DND-41 (cell line): ENCODE measurements at regions not wholly inside any gene's neighbourhood (a gene's known extent, or its start where the extent isn't known, plus 50 kb on each side); places are given as distances from the start of the nearest gene placed in this dataset.

Experiments used
- ATAC-seq: fragments of 200-7000 bp; cut with Tn5 transposase; 3 replicates; pipeline ENCODE4 v1.9.1; 2021; ENCODE audit warnings: low read depth; ENCODE audit not compliant: insufficient read depth
- DNase-seq: peaks from one replicate; pipeline ENCODE4 v3.0.0-alpha.2; 2020
- H2AFZ ChIP-seq: 2 replicates; pipeline ENCODE4 v1.6.0; 2012; ENCODE audit warnings: low read depth, low read length
- H3K27ac ChIP-seq: 2 replicates; pipeline ENCODE4 v1.5.1; 2012; ENCODE audit warnings: low read length, inconsistent platforms
- H3K27me3 ChIP-seq: fragments of 200-600 bp; sonication (generic); 2 replicates; pipeline ENCODE4 v1.6.0; 2012; ENCODE audit warnings: low read length, mild to moderate bottlenecking, inconsistent platforms; ENCODE audit not compliant: insufficient read depth, poor library complexity
- H3K36me3 ChIP-seq: 2 replicates; pipeline ENCODE4 v1.5.1; 2012; ENCODE audit warnings: low read length, inconsistent platforms; ENCODE audit not compliant: insufficient read depth
- H3K4me1 ChIP-seq: 2 replicates; pipeline ENCODE4 v1.5.1; 2012; ENCODE audit warnings: mild to moderate bottlenecking, low read length; ENCODE audit not compliant: insufficient read depth
- H3K4me2 ChIP-seq: 2 replicates; pipeline ENCODE4 v1.6.0; 2012; ENCODE audit warnings: mild to moderate bottlenecking, moderate library complexity, low read length, inconsistent platforms; ENCODE audit not compliant: insufficient read depth
- H3K4me3 ChIP-seq, 2 experiments: fragments of 200-600 bp in 1 of 2; shearing (Covaris generic) in 1 of 2; 2 replicates each; pipeline ENCODE4 v1.5.1; 2012 to 2016; ENCODE audit warnings: inconsistent platforms in 2 of 2, low read length in 2 of 2, mild to moderate bottlenecking in 2 of 2, low read depth in 1 of 2, moderate library complexity in 1 of 2
- H3K79me2 ChIP-seq: 2 replicates; pipeline ENCODE4 v1.6.0; 2012; ENCODE audit warnings: low read length, inconsistent platforms; ENCODE audit not compliant: insufficient read depth
- H3K9ac ChIP-seq: 2 replicates; pipeline ENCODE4 v1.6.0; 2012; ENCODE audit warnings: low read depth, mild to moderate bottlenecking, inconsistent platforms, low read length, moderate library complexity
- H3K9me3 ChIP-seq: 2 replicates; pipeline ENCODE4 v1.5.1; 2012; ENCODE audit warnings: low read length, moderate library complexity, mild to moderate bottlenecking, inconsistent platforms; ENCODE audit not compliant: insufficient read depth, severe bottlenecking
- H4K20me1 ChIP-seq: 2 replicates; pipeline ENCODE4 v1.6.0; 2012; ENCODE audit warnings: low read length; ENCODE audit not compliant: insufficient read depth
- EZH2 ChIP-seq: IDR thresholded peaks from 3 replicates; pipeline ENCODE4 v1.6.1; 2012; ENCODE audit warnings: borderline replicate concordance, low read depth, mild to moderate bottlenecking, moderate library complexity, low read length, inconsistent platforms; ENCODE audit not compliant: severe bottlenecking
- TF ChIP-seq, protein P1 (sequence below): IDR thresholded peaks from 2 replicates; pipeline ENCODE4 v1.5.1; 2012; ENCODE audit warnings: borderline replicate concordance, low read length, moderate library complexity, mild to moderate bottlenecking; ENCODE audit not compliant: poor library complexity, severe bottlenecking; ENCODE audit errors: extremely low read depth

DNA sequence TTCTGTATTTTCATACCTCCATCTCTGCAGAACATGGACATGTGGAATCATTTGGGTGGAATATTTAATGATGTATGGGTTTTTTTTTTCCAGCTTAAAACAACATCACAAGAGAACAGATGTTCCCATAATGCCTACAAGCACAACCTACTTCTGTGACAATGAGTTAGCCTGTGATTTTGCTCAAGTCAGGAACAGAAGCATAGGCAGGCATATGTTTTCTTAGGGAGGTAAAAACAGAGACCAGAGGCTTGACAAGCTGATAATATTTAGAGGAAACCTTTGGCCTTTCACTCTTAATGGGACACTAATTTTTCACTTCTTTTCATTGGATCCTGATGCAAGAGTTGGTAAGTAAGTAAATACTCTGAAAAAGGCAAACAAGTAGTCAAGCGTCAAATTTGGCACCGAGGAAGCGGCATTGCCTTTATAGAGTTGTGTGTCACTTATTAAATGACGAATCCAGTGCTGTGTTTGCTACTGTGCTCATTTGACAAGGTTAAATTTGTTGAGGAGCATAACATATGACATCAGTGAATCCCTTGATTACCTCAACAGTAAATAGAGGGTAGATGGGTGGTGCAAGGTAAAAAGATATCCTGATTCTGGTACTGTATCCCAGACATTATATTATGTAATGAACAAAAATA is 66.7 kb upstream of the RBMS3 start:
- H3K4me1 ChIP-seq: peaks cover 11% of the 10 kb centered on the region
- no peak for DNase-seq
- H3K4me3 ChIP-seq: no peak overlapping the region
- no peak overlapping the region for H3K4me2 ChIP-seq
- TF ChIP-seq EZH2: no peak
- TF ChIP-seq, protein P1, sequence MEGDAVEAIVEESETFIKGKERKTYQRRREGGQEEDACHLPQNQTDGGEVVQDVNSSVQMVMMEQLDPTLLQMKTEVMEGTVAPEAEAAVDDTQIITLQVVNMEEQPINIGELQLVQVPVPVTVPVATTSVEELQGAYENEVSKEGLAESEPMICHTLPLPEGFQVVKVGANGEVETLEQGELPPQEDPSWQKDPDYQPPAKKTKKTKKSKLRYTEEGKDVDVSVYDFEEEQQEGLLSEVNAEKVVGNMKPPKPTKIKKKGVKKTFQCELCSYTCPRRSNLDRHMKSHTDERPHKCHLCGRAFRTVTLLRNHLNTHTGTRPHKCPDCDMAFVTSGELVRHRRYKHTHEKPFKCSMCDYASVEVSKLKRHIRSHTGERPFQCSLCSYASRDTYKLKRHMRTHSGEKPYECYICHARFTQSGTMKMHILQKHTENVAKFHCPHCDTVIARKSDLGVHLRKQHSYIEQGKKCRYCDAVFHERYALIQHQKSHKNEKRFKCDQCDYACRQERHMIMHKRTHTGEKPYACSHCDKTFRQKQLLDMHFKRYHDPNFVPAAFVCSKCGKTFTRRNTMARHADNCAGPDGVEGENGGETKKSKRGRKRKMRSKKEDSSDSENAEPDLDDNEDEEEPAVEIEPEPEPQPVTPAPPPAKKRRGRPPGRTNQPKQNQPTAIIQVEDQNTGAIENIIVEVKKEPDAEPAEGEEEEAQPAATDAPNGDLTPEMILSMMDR: no peak
- no peaks in the 10 kb centered on the region for H3K79me2 ChIP-seq
- no peak overlapping the region for H2AFZ ChIP-seq
- no peak for ATAC-seq
- no peaks in the 10 kb centered on the region for H4K20me1 ChIP-seq
- H3K9ac ChIP-seq: no peak overlapping the region
- no peaks in the 10 kb centered on the region for H3K36me3 ChIP-seq
- H3K9me3 ChIP-seq: no peaks in the 10 kb centered on the region
- no peak overlapping the region for H3K27ac ChIP-seq
- no peaks in the 10 kb centered on the region for H3K27me3 ChIP-seq

- Histone ChIP-seq H3K36me3 (no peaks in the 10 kb centered on the region), H3K27ac (no peak overlapping the region), H3K4me2 (no peak overlapping the region), H3K9me3 (no peaks in the 10 kb centered on the region), H3K27me3 (no peaks in the 10 kb centered on the region), H2AFZ (no peak overlapping the region), H3K9ac (no peak overlapping the region), H3K79me2 (no peaks in the 10 kb centered on the region), H3K4me3 (no peak overlapping the region), H4K20me1 (no peaks in the 10 kb centered on the region), H3K4me1 (peaks cover 11% of the 10 kb centered on the region)
- TF ChIP-seq EZH2: no peak
- TF ChIP-seq, protein P1: no peak
- DNase-seq (no peak), ATAC-seq (no peak)
Observed at GRCh38 chr3:29215948-29216347, 64.9 kb upstream of the RBMS3 start.

DNA sequence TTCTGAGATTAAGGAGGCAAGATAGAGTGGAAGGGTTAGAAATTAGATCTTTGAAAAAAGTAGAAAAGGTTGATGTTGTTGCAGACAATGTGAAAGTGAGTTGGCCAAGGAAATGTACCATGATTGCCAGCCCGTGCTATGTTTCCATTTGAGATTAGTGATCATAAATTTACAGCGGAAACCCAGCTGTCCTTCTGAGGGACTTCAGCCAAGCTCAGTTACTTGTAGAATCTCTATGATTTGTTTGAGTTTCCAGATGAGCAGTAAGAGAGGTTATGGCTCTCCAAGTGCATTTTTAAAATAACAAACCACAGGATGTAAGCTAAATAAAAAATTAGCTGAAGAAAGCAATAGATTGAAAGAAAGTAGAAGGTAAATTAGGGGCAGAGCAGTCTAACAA is 54.2 kb upstream of the RBMS3 start:
- peak overlapping the region; percentile 25; the same call in 1 of the 2 replicates for H2AFZ ChIP-seq
- no peaks in the 10 kb centered on the region for H3K9me3 ChIP-seq
- no peaks in the 10 kb centered on the region for H4K20me1 ChIP-seq
- no peak for TF ChIP-seq EZH2
- TF ChIP-seq, protein P1: no peak
- H3K9ac ChIP-seq: no peak overlapping the region
- no peaks in the 10 kb centered on the region for H3K27me3 ChIP-seq
- no peaks in the 10 kb centered on the region for H3K79me2 ChIP-seq
- H3K4me2 ChIP-seq: no peak overlapping the region
- H3K4me1 ChIP-seq: 0 out of 2 replicates have a peak, but pooled peaks cover 6% of the 10 kb centered on the region
- DNase-seq (no peak), ATAC-seq (no peak)
- H3K36me3 ChIP-seq: no peaks in the 10 kb centered on the region
- no peak overlapping the region for H3K4me3 ChIP-seq
- no peak overlapping the region for H3K27ac ChIP-seq
